Upper lobe of left lung (tissue), 4 donors: ENCODE measurements at regions not wholly inside any gene's neighbourhood (a gene's known extent, or its start where the extent isn't known, plus 50 kb on each side); places are given as distances from the start of the nearest gene placed in this dataset.

ENCODE experiments used
- EP300 ChIP-seq, 4 donors: sonication (generic); formaldehyde crosslinking; IDR thresholded peaks; one replicate each; pipeline ENCODE4 v1.5.1; 2017; ENCODE audit warnings: antibody characterized with exemption in 4 of 4, control low read depth in 2 of 4
- POLR2A ChIP-seq, 4 donors: fragments of 450-650 bp; IDR thresholded peaks; one replicate each; pipeline ENCODE4 v1.5.1; 2016 to 2017; ENCODE audit warnings: antibody characterized with exemption in 4 of 4, mild to moderate bottlenecking in 2 of 4
- POLR2AphosphoS5 ChIP-seq, 2 donors: sonication (generic); formaldehyde crosslinking; IDR thresholded peaks; one replicate each; pipeline ENCODE4 v1.5.1; 2017; ENCODE audit warnings: antibody characterized with exemption in 2 of 2
- TF ChIP-seq, protein P1 (sequence below), 6 experiments: fragments of 450-650 bp in 4 of 6; fragments of 200-600 bp in 2 of 6; sonication (generic) in 2 of 6; IDR thresholded peaks; one replicate each; pipeline ENCODE4 v1.5.1; 2016 to 2019; ENCODE audit warnings: antibody characterized with exemption in 6 of 6

DNA sequence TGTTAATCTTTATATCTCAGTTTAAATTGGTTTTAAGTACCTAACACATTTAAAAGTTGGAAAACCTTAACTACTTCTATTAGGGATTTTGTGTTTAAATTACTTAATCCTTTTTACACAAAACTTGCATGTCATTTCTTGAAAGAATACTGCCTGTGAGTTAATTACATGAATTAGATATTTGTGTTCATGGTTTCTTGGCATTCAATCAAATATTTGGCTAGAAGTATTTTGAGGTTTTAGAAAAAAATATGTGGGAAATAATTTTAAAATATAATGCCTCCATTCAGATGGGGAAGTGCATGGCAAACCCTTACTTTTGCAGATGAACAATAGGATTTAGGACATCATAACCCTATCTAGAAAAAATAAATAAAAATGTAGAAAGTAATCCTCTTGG lies 186.5 kb upstream of the SEMA3E start:
- TF ChIP-seq, protein P1, sequence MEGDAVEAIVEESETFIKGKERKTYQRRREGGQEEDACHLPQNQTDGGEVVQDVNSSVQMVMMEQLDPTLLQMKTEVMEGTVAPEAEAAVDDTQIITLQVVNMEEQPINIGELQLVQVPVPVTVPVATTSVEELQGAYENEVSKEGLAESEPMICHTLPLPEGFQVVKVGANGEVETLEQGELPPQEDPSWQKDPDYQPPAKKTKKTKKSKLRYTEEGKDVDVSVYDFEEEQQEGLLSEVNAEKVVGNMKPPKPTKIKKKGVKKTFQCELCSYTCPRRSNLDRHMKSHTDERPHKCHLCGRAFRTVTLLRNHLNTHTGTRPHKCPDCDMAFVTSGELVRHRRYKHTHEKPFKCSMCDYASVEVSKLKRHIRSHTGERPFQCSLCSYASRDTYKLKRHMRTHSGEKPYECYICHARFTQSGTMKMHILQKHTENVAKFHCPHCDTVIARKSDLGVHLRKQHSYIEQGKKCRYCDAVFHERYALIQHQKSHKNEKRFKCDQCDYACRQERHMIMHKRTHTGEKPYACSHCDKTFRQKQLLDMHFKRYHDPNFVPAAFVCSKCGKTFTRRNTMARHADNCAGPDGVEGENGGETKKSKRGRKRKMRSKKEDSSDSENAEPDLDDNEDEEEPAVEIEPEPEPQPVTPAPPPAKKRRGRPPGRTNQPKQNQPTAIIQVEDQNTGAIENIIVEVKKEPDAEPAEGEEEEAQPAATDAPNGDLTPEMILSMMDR (IDR thresholded peaks at IDR 0.05) = no peak
- TF ChIP-seq POLR2A (IDR thresholded peaks at IDR 0.05) (no peak), EP300 (IDR thresholded peaks at IDR 0.05) (no peak), POLR2AphosphoS5 (IDR thresholded peaks at IDR 0.05) (no peak)
